WTC11 (cell line): ENCODE measurements at regions not wholly inside any gene's neighbourhood (a gene's known extent, or its start where the extent isn't known, plus 50 kb on each side); places are given as distances from the start of the nearest gene placed in this dataset.

Experiments used
- ATAC-seq: fragments of 200-7000 bp; cut with Tn5 transposase; 2 replicates; pipeline ENCODE4 v1.10.0; 2021; ENCODE audit warnings: mild to moderate bottlenecking, moderate library complexity
- CTCF ChIA-PET: fragments of 300-600 bp; sonication (Branson Sonifier 250); formaldehyde crosslinking; loops from one replicate; lab custom pipeline; 2021; ENCODE audit warnings: antibody characterized with exemption; lab: Charles Lee
- POLR2A ChIA-PET: fragments of 350-600 bp; sonication (Branson Sonifier 250); formaldehyde crosslinking; loops from one replicate; lab custom pipeline; 2021; ENCODE audit warnings: antibody characterized with exemption; lab: Charles Lee
- DNase-seq: peaks from one replicate; pipeline ENCODE4 v3.0.0; 2021; ENCODE audit warnings: low spot score
- H3K27ac Mint-ChIP-seq: 2 replicates; pipeline ENCODE4 v1.8.0; 2021; ENCODE audit warnings: mixed read lengths
- H3K27me3 Mint-ChIP-seq: 2 replicates; pipeline ENCODE4 v1.8.0; 2021; ENCODE audit warnings: low read depth, mild to moderate bottlenecking, moderate library complexity, mixed read lengths
- H3K36me3 Mint-ChIP-seq: 2 replicates; pipeline ENCODE4 v1.8.0; 2021; ENCODE audit warnings: mixed read lengths
- H3K4me1 Mint-ChIP-seq: 2 replicates; pipeline ENCODE4 v1.8.0; 2022; ENCODE audit warnings: mixed read lengths
- H3K4me3 Mint-ChIP-seq: 2 replicates; pipeline ENCODE4 v1.8.0; 2021; ENCODE audit warnings: mild to moderate bottlenecking, moderate library complexity, mixed read lengths
- H3K9me3 Mint-ChIP-seq: 2 replicates; pipeline ENCODE4 v1.8.0; 2021; ENCODE audit warnings: mixed read lengths
- ATF2 ChIP-seq: sonication (generic); formaldehyde crosslinking; IDR thresholded peaks from 2 replicates; pipeline ENCODE4 v1.8.1; 2022; ENCODE audit warnings: low read depth, missing genetic modification reagents, borderline replicate concordance
- CREB1 ChIP-seq: sonication (generic); formaldehyde crosslinking; IDR thresholded peaks from 2 replicates; pipeline ENCODE4 v1.8.0; 2023; ENCODE audit warnings: mild to moderate bottlenecking, missing genetic modification reagents
- JUN ChIP-seq: sonication (generic); formaldehyde crosslinking; IDR thresholded peaks from 2 replicates; pipeline ENCODE4 v1.8.0; 2023; ENCODE audit warnings: mild to moderate bottlenecking, missing genetic modification reagents
- MLX ChIP-seq: sonication (generic); formaldehyde crosslinking; IDR thresholded peaks from 2 replicates; pipeline ENCODE4 v1.8.1; 2023; ENCODE audit warnings: mild to moderate bottlenecking, missing genetic modification reagents, moderate library complexity
- OVOL2 ChIP-seq: fragments of 250-450 bp; sonication (Bioruptor Pico); IDR thresholded peaks from 2 replicates; pipeline ENCODE4 v1.9.0; 2021; ENCODE audit warnings: mild to moderate bottlenecking, borderline replicate concordance
- PRDM15 ChIP-seq: sonication (generic); formaldehyde crosslinking; IDR thresholded peaks from 2 replicates; pipeline ENCODE4 v1.8.0; 2022; ENCODE audit warnings: missing genetic modification reagents
- ZBTB43 ChIP-seq: sonication (generic); formaldehyde crosslinking; IDR thresholded peaks from 2 replicates; pipeline ENCODE4 v1.8.1; 2023; ENCODE audit warnings: mild to moderate bottlenecking, missing genetic modification reagents
- ZNF423 ChIP-seq: fragments of 250-450 bp; sonication (Bioruptor Pico); IDR thresholded peaks from 2 replicates; pipeline ENCODE4 v2.1.2; 2022; ENCODE audit warnings: mild to moderate bottlenecking, moderate library complexity
- ZNF532 ChIP-seq: fragments of 250-450 bp; sonication (Bioruptor Pico); IDR thresholded peaks from 2 replicates; pipeline ENCODE4 v1.9.0; 2021; ENCODE audit warnings: mild to moderate bottlenecking, borderline replicate concordance

- TF ChIP-seq ATF2 (CRISPR knock-in tag) (no peak), ZBTB43 (CRISPR knock-in tag) (no peak), ZNF532 (CRISPR knock-in tag) (no peak), ZNF423 (CRISPR knock-in tag) (no peak), CREB1 (CRISPR knock-in tag) (no peak), MLX (CRISPR knock-in tag) (no peak)
Observed at GRCh38 chr1:30191154-30191702, 532.2 kb downstream of the MATN1 start (continued).

GRCh38 chr1:30190511-30191153 is 532.8 kb downstream of the MATN1 start:
- H3K27ac Mint-ChIP-seq: no peak overlapping the region
- H3K27me3 Mint-ChIP-seq: no peaks in the 10 kb centered on the region
- TF ChIP-seq OVOL2 (CRISPR knock-in tag) (no peak), PRDM15 (no peak)
- no peaks in the 10 kb centered on the region for H3K9me3 Mint-ChIP-seq
- ChIA-PET POLR2A (no interaction called here), CTCF (interaction anchor here (0.6 to 1.6 kb wide), 5 partner anchors 25 to 218 kb away, joined by 3 to 5 read pairs (median 3); no protein-coding TSS in a partner anchor)
- no peaks in the 10 kb centered on the region for H3K36me3 Mint-ChIP-seq
- ATAC-seq (no peak), DNase-seq (no peak)
- H3K4me3 Mint-ChIP-seq: no peak overlapping the region
- H3K4me1 Mint-ChIP-seq: no peaks in the 10 kb centered on the region

GRCh38 chr1:30189818-30190500 is 533.4 kb downstream of the MATN1 start:
- Mint-ChIP-seq H3K4me3 (no peak overlapping the region), H3K27ac (no peak overlapping the region), H3K27me3 (no peaks in the 10 kb centered on the region), H3K4me1 (no peaks in the 10 kb centered on the region), H3K36me3 (no peaks in the 10 kb centered on the region)
- no peak for ATAC-seq
- ChIA-PET CTCF (interaction anchor here (0.6 to 1.1 kb wide), 4 partner anchors 26 to 219 kb away, joined by 3 read pairs; no protein-coding TSS in a partner anchor), POLR2A (no interaction called here)
- no peak for DNase-seq
- no peak for TF ChIP-seq JUN (CRISPR knock-in tag)
- TF ChIP-seq, all 79 proteins: peak for 0
- no peaks in the 10 kb centered on the region for H3K9me3 Mint-ChIP-seq
